Gastroesophageal sphincter (tissue), 3 donors: ENCODE measurements at regions not wholly inside any gene's neighbourhood (a gene's known extent, or its start where the extent isn't known, plus 50 kb on each side); places are given as distances from the start of the nearest gene placed in this dataset.

Experiments
- EP300 ChIP-seq: sonication (generic); formaldehyde crosslinking; IDR thresholded peaks from one replicate; pipeline ENCODE4 v1.6.1; 2017; ENCODE audit warnings: antibody characterized with exemption, mild to moderate bottlenecking
- POLR2AphosphoS5 ChIP-seq: sonication (generic); formaldehyde crosslinking; IDR thresholded peaks from one replicate; pipeline ENCODE4 v1.6.1; 2017; ENCODE audit warnings: antibody characterized with exemption
- TF ChIP-seq, protein P1 (sequence below), 4 experiments: fragments of 200-600 bp in 2 of 4; fragments of 450-650 bp in 2 of 4; sonication (generic) in 1 of 4; IDR thresholded peaks; one replicate each; pipeline ENCODE4 v1.5.1; 2017 to 2019; ENCODE audit warnings: antibody characterized with exemption in 4 of 4, mild to moderate bottlenecking in 2 of 4, moderate library complexity in 2 of 4

DNA sequence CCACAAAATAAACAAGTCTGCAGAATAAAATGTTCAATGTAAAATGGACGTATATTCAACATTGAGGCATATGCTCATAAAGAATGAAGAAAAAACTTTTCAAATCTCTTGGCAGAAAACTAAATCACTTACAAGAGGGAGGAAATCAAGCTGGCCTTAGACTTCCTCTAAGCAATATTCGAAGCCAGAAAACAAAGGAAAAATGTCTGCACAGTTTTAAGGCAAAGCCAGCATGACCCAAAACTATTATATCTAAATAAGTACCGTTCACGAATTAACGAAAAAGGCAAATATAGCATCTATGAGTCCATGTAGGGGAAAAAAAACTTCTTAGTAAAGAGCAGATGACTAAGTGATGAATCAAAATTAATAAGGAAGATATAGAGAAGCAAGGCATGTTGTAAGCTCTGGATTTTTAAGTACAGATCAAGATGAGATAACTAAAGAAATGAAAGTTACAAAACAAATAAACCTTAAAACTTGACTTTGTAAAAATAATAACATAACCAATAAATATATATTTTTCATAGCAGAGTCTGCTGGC, 101.3 kb downstream of the KCNRG start:
- TF ChIP-seq POLR2AphosphoS5 (no peak), EP300 (no peak)
- TF ChIP-seq, protein P1, sequence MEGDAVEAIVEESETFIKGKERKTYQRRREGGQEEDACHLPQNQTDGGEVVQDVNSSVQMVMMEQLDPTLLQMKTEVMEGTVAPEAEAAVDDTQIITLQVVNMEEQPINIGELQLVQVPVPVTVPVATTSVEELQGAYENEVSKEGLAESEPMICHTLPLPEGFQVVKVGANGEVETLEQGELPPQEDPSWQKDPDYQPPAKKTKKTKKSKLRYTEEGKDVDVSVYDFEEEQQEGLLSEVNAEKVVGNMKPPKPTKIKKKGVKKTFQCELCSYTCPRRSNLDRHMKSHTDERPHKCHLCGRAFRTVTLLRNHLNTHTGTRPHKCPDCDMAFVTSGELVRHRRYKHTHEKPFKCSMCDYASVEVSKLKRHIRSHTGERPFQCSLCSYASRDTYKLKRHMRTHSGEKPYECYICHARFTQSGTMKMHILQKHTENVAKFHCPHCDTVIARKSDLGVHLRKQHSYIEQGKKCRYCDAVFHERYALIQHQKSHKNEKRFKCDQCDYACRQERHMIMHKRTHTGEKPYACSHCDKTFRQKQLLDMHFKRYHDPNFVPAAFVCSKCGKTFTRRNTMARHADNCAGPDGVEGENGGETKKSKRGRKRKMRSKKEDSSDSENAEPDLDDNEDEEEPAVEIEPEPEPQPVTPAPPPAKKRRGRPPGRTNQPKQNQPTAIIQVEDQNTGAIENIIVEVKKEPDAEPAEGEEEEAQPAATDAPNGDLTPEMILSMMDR (IDR thresholded peaks at IDR 0.05) = no peak
